Naive thymus-derived CD4-positive, alpha-beta T cell (primary cell): ENCODE measurements at regions not wholly inside any gene's neighbourhood (a gene's known extent, or its start where the extent isn't known, plus 50 kb on each side); places are given as distances from the start of the nearest gene placed in this dataset.

Experiments
- ATAC-seq: fragments of 150-1000 bp; cut with Tn5 transposase; 2 replicates; pipeline ENCODE4 v1.10.0; 2021; ENCODE audit warnings: mild to moderate bottlenecking, moderate library complexity
- CTCF ChIA-PET: fragments of 350-600 bp; sonication (Branson Sonifier 250); formaldehyde crosslinking; loops from one replicate; lab custom pipeline; 2021; ENCODE audit warnings: antibody characterized with exemption; lab: Charles Lee
- POLR2A ChIA-PET: fragments of 350-600 bp; sonication (Branson Sonifier 250); formaldehyde crosslinking; loops from one replicate; lab custom pipeline; 2021; ENCODE audit warnings: antibody characterized with exemption, inconsistent platforms; lab: Charles Lee
- DNase-seq, 9 donors: peaks; one replicate each; pipeline versions ENCODE4 v3.0.0 to v3.0.0-alpha.2; 2020 to 2022; ENCODE audit warnings: mixed read lengths in 1 of 9
- H3K27ac ChIP-seq: one replicate; pipeline ENCODE4 v1.7.0; 2013; ENCODE audit warnings: mild to moderate bottlenecking, low read depth, low read length, moderate library complexity
- H3K27me3 ChIP-seq, 2 donors: one replicate each; pipeline ENCODE4 v1.7.0; 2013; ENCODE audit warnings: low read length in 2 of 2, mild to moderate bottlenecking in 2 of 2, moderate library complexity in 2 of 2; ENCODE audit not compliant: control insufficient read depth in 2 of 2, insufficient read depth in 2 of 2
- H3K36me3 ChIP-seq, 3 experiments: 1 replicate in 2 of 3; 2 replicates in 1 of 3; pipeline ENCODE4 v1.7.0; 2013; ENCODE audit warnings: low read length in 3 of 3, mild to moderate bottlenecking in 3 of 3, moderate library complexity in 1 of 3; ENCODE audit not compliant: insufficient read depth in 3 of 3, control insufficient read depth in 2 of 3
- H3K4me1 ChIP-seq, 2 donors: one replicate each; pipeline ENCODE4 v1.7.0; 2013; ENCODE audit warnings: low read length in 2 of 2, mild to moderate bottlenecking in 2 of 2, moderate library complexity in 1 of 2; ENCODE audit not compliant: control insufficient read depth in 2 of 2, insufficient read depth in 2 of 2
- H3K4me3 ChIP-seq: 2 replicates; pipeline ENCODE4 v1.7.0; 2013; ENCODE audit warnings: mild to moderate bottlenecking, low read length
- H3K9me3 ChIP-seq, 3 experiments: 1 replicate in 2 of 3; 2 replicates in 1 of 3; pipeline ENCODE4 v1.7.0; 2013; ENCODE audit warnings: low read length in 3 of 3; ENCODE audit not compliant: control insufficient read depth in 2 of 3
- H3K27ac Mint-ChIP-seq, 9 donors: one replicate each; pipeline ENCODE4 v1.8.0; 2020 to 2022; ENCODE audit warnings: mixed read lengths in 9 of 9, mild to moderate bottlenecking in 8 of 9, moderate library complexity in 5 of 9, inconsistent platforms in 2 of 9
- H3K27me3 Mint-ChIP-seq, 5 donors: one replicate each; pipeline ENCODE4 v1.8.0; 2021 to 2022; ENCODE audit warnings: mixed read lengths in 5 of 5, mild to moderate bottlenecking in 1 of 5
- H3K36me3 Mint-ChIP-seq, 5 donors: one replicate each; pipeline ENCODE4 v1.8.0; 2020 to 2022; ENCODE audit warnings: mixed read lengths in 5 of 5, mild to moderate bottlenecking in 3 of 5, inconsistent platforms in 1 of 5
- H3K4me1 Mint-ChIP-seq, 7 donors: one replicate each; pipeline ENCODE4 v1.8.0; 2020 to 2022; ENCODE audit warnings: mixed read lengths in 7 of 7, mild to moderate bottlenecking in 3 of 7, inconsistent platforms in 1 of 7
- H3K4me3 Mint-ChIP-seq, 10 donors: one replicate each; pipeline ENCODE4 v1.8.0; 2020 to 2022; ENCODE audit warnings: mild to moderate bottlenecking in 10 of 10, mixed read lengths in 10 of 10, moderate library complexity in 6 of 10, inconsistent platforms in 2 of 10
- H3K9me3 Mint-ChIP-seq, 11 donors: one replicate each; pipeline ENCODE4 v1.8.0; 2020 to 2022; ENCODE audit warnings: mixed read lengths in 11 of 11, mild to moderate bottlenecking in 4 of 11, inconsistent platforms in 1 of 11, moderate library complexity in 1 of 11
- intact Hi-C, 2 donors: fragments of 100-400 bp; cut with micrococcal nuclease; formaldehyde crosslinking; loops; one replicate each; pipeline ENCODE4 v1.15.1; 2023

DNA sequence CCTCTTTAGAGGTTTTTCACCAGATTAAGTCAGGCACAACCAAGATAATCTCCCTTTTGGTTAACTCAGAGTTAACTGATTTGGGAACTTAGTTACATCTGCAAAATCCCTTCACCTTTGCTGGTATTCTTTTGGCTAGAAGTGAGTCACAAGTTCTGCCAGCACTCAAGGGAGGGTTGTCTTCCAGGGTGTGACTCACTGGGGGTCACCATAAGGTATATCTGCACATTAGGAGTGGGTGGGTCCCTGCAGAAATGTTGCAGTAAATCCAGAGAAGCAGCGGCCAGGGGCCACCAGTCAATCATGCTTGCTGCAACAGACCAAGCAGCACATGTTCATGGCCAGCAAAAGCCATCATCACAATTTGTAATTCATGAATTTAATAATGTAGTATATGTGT lies 59.8 kb upstream of the MAML3 start:
- Histone ChIP-seq H3K27ac (no peak overlapping the region), H3K4me3 (no peak overlapping the region), H3K4me1 (no peaks in the 10 kb centered on the region), H3K27me3 (no peaks in the 10 kb centered on the region), H3K36me3 (no peaks in the 10 kb centered on the region), H3K9me3 (no peaks in the 10 kb centered on the region)
- no peaks in the 10 kb centered on the region for H3K4me1 Mint-ChIP-seq
- DNase-seq = no peak
- no peaks in the 10 kb centered on the region for H3K9me3 Mint-ChIP-seq
- POLR2A ChIA-PET = no interaction called here
- intact Hi-C loops = no loop called here
- no peak overlapping the region for H3K4me3 Mint-ChIP-seq
- no peak overlapping the region for H3K27ac Mint-ChIP-seq
- no peak for ATAC-seq
- peaks cover 0 to 20% (median 0%) of the 10 kb centered on the region in 5 donors for H3K27me3 Mint-ChIP-seq
- no peaks in the 10 kb centered on the region for H3K36me3 Mint-ChIP-seq
- CTCF ChIA-PET = no interaction called here

DNA sequence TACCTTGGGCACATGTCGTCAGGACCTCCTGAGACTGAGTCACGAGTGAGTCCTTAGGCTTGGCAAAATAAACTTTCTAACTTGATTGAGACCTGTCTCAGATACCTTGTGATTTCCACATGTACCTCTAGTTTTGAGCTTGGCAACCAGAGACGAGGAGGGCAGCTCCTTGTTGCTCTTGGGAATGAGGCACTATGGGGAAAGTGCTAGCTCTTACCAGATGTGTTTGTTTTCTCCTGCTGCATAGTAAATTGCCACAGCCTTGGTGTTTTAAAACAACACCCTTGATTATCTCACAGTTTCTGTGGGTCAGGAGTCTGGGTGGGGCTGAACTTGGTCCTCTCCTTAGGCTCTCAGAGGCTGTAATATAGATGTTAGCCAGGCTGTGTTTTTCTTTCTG lies 59.1 kb upstream of the MAML3 start:
- Mint-ChIP-seq H3K4me3 (no peak overlapping the region), H3K27ac (no peak overlapping the region), H3K4me1 (no peaks in the 10 kb centered on the region), H3K36me3 (no peaks in the 10 kb centered on the region), H3K9me3 (no peaks in the 10 kb centered on the region), H3K27me3 (peaks cover 0 to 26% (median 0%) of the 10 kb centered on the region in 5 donors)
- CTCF ChIA-PET = no interaction called here
- Histone ChIP-seq H3K9me3 (no peaks in the 10 kb centered on the region), H3K4me1 (no peaks in the 10 kb centered on the region), H3K4me3 (no peak overlapping the region), H3K36me3 (no peaks in the 10 kb centered on the region), H3K27ac (no peak overlapping the region), H3K27me3 (no peaks in the 10 kb centered on the region)
- POLR2A ChIA-PET = no interaction called here
- DNase-seq (no peak), ATAC-seq (no peak)
- intact Hi-C loops = no loop called here

DNA sequence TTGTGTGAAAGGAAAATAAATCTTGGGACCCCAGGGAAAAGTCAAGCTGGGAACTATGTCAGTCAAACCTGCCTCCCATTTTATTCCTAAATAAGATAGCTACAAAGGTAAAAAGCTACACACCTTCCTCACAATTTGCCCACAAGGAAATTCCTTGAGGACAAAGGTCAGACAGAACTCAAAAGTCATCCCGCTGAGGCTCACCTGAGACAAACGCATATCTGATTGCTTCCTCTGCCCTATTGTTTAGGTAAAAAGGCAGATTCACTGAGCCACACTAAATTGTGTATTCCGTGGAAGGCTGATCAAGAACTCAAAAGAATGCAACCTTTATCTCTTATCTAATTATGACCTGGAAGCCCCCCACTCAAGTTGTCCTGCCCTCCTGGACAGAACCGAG lies 58.7 kb upstream of the MAML3 start:
- no peaks in the 10 kb centered on the region for H3K4me1 ChIP-seq
- H3K27me3 Mint-ChIP-seq = peaks cover 0 to 31% (median 0%) of the 10 kb centered on the region in 5 donors
- no peak overlapping the region for H3K4me3 Mint-ChIP-seq
- no peak for ATAC-seq
- H3K27me3 ChIP-seq = no peaks in the 10 kb centered on the region
- POLR2A ChIA-PET = no interaction called here
- H3K9me3 Mint-ChIP-seq = no peaks in the 10 kb centered on the region
- H3K27ac ChIP-seq = no peak overlapping the region
- CTCF ChIA-PET = no interaction called here
- H3K36me3 Mint-ChIP-seq = no peaks in the 10 kb centered on the region
- no peaks in the 10 kb centered on the region for H3K36me3 ChIP-seq
- intact Hi-C loops = no loop called here
- DNase-seq = no peak
- no peak overlapping the region for H3K4me3 ChIP-seq
- H3K4me1 Mint-ChIP-seq = no peaks in the 10 kb centered on the region
- no peak overlapping the region for H3K27ac Mint-ChIP-seq
- no peaks in the 10 kb centered on the region for H3K9me3 ChIP-seq

DNA sequence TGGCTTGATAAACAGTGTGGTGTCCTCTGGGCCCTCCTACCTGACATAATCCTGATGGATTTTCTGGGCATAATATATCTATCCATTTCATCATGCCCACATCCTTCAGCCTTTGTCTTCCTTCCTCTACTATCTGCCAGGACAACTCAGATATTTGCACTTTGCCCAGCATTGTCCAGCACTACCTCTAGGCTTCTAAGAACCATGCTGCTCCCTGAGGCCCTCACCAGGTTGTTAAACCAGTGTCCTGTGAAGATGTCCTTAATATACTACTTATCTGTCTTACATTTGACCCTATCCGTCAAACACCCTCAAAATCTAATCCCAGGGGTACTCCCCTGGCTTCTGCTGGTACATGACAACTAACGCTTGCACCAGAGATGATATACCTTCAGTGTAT lies 58.2 kb upstream of the MAML3 start:
- no peaks in the 10 kb centered on the region for H3K4me1 ChIP-seq
- H3K9me3 Mint-ChIP-seq = no peaks in the 10 kb centered on the region
- no peak overlapping the region for H3K27ac Mint-ChIP-seq

DNA sequence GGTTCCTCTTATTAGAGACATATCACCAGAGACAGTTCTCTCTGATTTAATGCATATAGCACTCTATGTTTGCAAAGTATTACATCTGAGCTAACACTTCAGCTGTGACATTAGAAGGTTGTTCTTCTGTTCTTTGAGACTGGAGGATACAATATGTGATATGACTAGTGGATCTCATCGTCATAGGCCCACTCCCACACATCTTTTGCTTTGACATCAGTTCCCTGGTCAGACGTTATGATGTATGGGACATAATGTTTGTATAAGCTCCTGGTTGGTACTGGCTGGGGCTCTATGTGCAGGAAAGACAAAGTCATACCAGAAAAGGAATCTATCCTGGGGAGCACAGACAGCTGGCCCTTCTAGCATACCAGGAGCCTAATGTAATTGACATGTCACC lies 57.7 kb upstream of the MAML3 start:
- CTCF ChIA-PET = no interaction called here
- H3K4me3 Mint-ChIP-seq = no peak overlapping the region
- no peak overlapping the region for H3K27ac Mint-ChIP-seq

More for the DNA sequence above, 58.2 kb upstream of the MAML3 start:
- POLR2A ChIA-PET = no interaction called here
- no peak overlapping the region for H3K27ac ChIP-seq
- H3K4me3 Mint-ChIP-seq = no peak overlapping the region
- no peaks in the 10 kb centered on the region for H3K36me3 Mint-ChIP-seq
- intact Hi-C loops = no loop called here
- no peak overlapping the region for H3K4me3 ChIP-seq
- ATAC-seq (no peak), DNase-seq (no peak)
- H3K9me3 ChIP-seq = no peaks in the 10 kb centered on the region
- H3K27me3 Mint-ChIP-seq = peaks cover 0 to 34% (median 0%) of the 10 kb centered on the region in 5 donors
- no peaks in the 10 kb centered on the region for H3K4me1 Mint-ChIP-seq
- H3K36me3 ChIP-seq = no peaks in the 10 kb centered on the region
- CTCF ChIA-PET = no interaction called here
- H3K27me3 ChIP-seq = no peaks in the 10 kb centered on the region

DNA sequence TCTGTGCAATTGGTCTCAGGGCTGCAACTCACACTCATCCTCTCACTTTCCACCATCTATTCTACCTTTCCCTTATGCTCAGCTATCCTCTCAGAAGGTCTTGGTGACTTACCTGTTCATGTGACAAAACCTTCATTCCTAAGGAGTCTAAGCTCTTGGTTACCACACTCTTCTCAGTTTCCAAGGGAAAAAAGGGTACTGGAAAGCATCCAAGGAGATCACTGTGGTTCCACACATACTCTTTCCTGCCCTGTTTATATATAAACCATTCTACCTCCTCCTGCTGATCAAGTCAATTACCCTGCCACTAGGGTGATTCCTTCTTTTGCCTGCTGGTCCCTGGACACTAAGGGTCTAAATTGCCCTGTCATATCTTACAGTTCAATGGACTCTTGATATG lies 57.2 kb upstream of the MAML3 start:
- no peaks in the 10 kb centered on the region for H3K27me3 ChIP-seq
- ATAC-seq (no peak), DNase-seq (no peak)
- H3K36me3 ChIP-seq = no peaks in the 10 kb centered on the region
- H3K9me3 Mint-ChIP-seq = no peaks in the 10 kb centered on the region
- intact Hi-C loops = no loop called here
- H3K4me3 Mint-ChIP-seq = no peak overlapping the region
- no peak overlapping the region for H3K27ac ChIP-seq
- peaks cover 0 to 38% (median 0%) of the 10 kb centered on the region in 5 donors for H3K27me3 Mint-ChIP-seq
- no peaks in the 10 kb centered on the region for H3K4me1 ChIP-seq
- ChIA-PET POLR2A (no interaction called here), CTCF (no interaction called here)
- H3K4me3 ChIP-seq = no peak overlapping the region
- no peaks in the 10 kb centered on the region for H3K4me1 Mint-ChIP-seq
- no peaks in the 10 kb centered on the region for H3K36me3 Mint-ChIP-seq
- H3K9me3 ChIP-seq = no peaks in the 10 kb centered on the region
- no peak overlapping the region for H3K27ac Mint-ChIP-seq

More for the DNA sequence above, 57.7 kb upstream of the MAML3 start:
- no peaks in the 10 kb centered on the region for H3K27me3 ChIP-seq
- no peak overlapping the region for H3K27ac ChIP-seq
- POLR2A ChIA-PET = no interaction called here
- no peaks in the 10 kb centered on the region for H3K36me3 ChIP-seq
- ATAC-seq (no peak), DNase-seq (no peak)
- Mint-ChIP-seq H3K36me3 (no peaks in the 10 kb centered on the region), H3K27me3 (peaks cover 0 to 36% (median 0%) of the 10 kb centered on the region in 5 donors), H3K4me1 (no peaks in the 10 kb centered on the region), H3K9me3 (no peaks in the 10 kb centered on the region)
- H3K9me3 ChIP-seq = no peaks in the 10 kb centered on the region
- H3K4me1 ChIP-seq = no peaks in the 10 kb centered on the region
- intact Hi-C loops = no loop called here
- no peak overlapping the region for H3K4me3 ChIP-seq

DNA sequence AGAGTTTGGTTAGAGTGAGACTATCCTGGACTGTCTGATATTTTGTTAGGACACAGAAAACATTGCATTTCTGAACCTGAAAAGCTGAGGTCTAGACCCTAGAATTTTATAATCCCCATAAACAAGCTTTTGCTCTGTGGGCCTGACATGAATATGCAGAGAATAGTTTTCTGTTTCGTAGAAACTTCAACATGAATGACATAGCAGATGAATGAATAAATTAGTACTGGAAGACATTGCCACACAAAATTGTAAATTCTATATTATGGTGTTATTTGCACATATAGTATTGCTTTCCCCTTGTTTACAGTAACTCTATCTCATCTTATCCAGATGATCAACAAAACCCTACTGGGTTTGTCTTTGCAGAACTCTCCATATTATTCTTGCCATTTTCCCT lies 54.9 kb upstream of the MAML3 start:
- H3K27me3 ChIP-seq = no peaks in the 10 kb centered on the region
- H3K36me3 ChIP-seq = no peaks in the 10 kb centered on the region
- H3K27ac Mint-ChIP-seq = no peak overlapping the region
- CTCF ChIA-PET = no interaction called here
- H3K4me1 ChIP-seq = no peaks in the 10 kb centered on the region
- H3K4me1 Mint-ChIP-seq = no peaks in the 10 kb centered on the region
- no peak overlapping the region for H3K4me3 ChIP-seq
- no peaks in the 10 kb centered on the region for H3K9me3 ChIP-seq
- ATAC-seq = no peak
- intact Hi-C loops = no loop called here
- DNase-seq = no peak
- peaks cover 0 to 47% (median 0%) of the 10 kb centered on the region in 5 donors for H3K27me3 Mint-ChIP-seq
- no peak overlapping the region for H3K27ac ChIP-seq
- H3K36me3 Mint-ChIP-seq = no peaks in the 10 kb centered on the region
- no peak overlapping the region for H3K4me3 Mint-ChIP-seq
- no peaks in the 10 kb centered on the region for H3K9me3 Mint-ChIP-seq
- POLR2A ChIA-PET = no interaction called here
